Muscle of leg (tissue), 3 donors: ENCODE measurements at regions not wholly inside any gene's neighbourhood (a gene's known extent, or its start where the extent isn't known, plus 50 kb on each side); places are given as distances from the start of the nearest gene placed in this dataset.

Source experiments
- DNase-seq: peaks from one replicate; pipeline ENCODE4 v3.0.0; 2013
- H3K27ac ChIP-seq: one replicate; pipeline ENCODE4 v1.5.1; 2013; ENCODE audit warnings: mild to moderate bottlenecking, low read length, control low read depth
- H3K27me3 ChIP-seq: one replicate; pipeline ENCODE4 v1.6.1; 2013; ENCODE audit warnings: low read length; ENCODE audit not compliant: control insufficient read depth, insufficient read depth
- H3K36me3 ChIP-seq: one replicate; pipeline ENCODE4 v1.6.1; 2013; ENCODE audit warnings: low read length; ENCODE audit not compliant: control insufficient read depth, insufficient read depth
- H3K4me1 ChIP-seq: one replicate; pipeline ENCODE4 v1.6.1; 2013; ENCODE audit warnings: low read length; ENCODE audit not compliant: control insufficient read depth, insufficient read depth
- H3K4me3 ChIP-seq: one replicate; pipeline ENCODE4 v1.5.1; 2013; ENCODE audit warnings: low read length, control low read depth
- H3K9me3 ChIP-seq: replicated peaks from 2 replicates; pipeline ENCODE4 v1.6.1; 2013; ENCODE audit warnings: low read depth, low read length; ENCODE audit not compliant: control insufficient read depth
- WGBS: methylation state at CpG from one replicate; pipeline ENCODE4 v1.1.5; 2013; ENCODE audit warnings: missing lambda C conversion rate; ENCODE audit not compliant: insufficient coverage; 5-methylcytosine and 5-hydroxymethylcytosine counted together

DNA sequence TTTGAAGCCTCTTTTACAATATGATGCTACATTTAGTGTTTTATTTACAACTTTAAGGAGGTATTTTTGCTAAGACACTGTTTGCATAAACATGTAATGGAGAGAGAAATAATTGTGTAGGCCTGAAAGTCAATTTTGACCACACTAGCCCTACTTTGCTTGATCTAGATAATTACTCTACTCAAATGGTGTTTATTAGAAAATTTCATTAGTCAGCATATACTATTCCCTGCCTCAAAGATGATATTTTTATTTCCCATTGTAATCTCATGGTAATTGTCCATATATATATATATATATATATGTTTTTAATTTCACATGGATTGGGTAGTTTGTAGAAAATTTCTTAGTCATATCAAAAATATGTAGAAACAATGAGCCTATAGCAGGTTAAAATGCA, 632.2 kb downstream of the SATB2 start:
- Histone ChIP-seq H3K36me3 (no peaks in the 10 kb centered on the region), H3K9me3 (no peaks in the 10 kb centered on the region), H3K27me3 (no peaks in the 10 kb centered on the region), H3K4me3 (no peak overlapping the region), H3K4me1 (no peaks in the 10 kb centered on the region), H3K27ac (no peak overlapping the region)
- DNase-seq: no peak

GRCh38 chr2:198817536-198817935, 640.2 kb downstream of the SATB2 start:
- Histone ChIP-seq H3K4me1 (no peaks in the 10 kb centered on the region), H3K36me3 (no peaks in the 10 kb centered on the region), H3K9me3 (no peaks in the 10 kb centered on the region), H3K27me3 (no peaks in the 10 kb centered on the region), H3K27ac (no peak overlapping the region), H3K4me3 (no peak overlapping the region)
- DNase-seq: no peak
- WGBS: no CpG with 5 or more reads among the region's 1 CpG

DNA sequence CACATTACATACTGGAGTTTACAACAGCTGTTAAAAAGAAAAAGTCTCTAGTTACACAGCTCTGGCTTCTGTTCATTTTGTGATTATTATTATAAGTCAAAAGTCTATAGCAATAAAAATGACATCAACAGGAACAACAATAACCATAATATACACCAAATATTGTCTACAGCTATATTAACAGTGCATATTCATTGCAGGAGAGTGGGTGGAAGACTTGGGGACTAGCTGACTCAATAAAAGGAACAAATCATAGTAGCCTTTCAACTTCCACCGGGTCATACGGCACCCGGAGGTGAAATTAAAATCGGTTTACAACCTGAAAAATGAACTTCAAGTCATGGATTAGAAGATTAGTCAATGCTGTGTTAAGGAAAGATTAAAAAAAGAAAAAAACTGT, 642.1 kb downstream of the SATB2 start:
- no peak for DNase-seq
- Histone ChIP-seq H3K36me3 (no peaks in the 10 kb centered on the region), H3K9me3 (no peaks in the 10 kb centered on the region), H3K4me3 (no peak overlapping the region), H3K27ac (no peak overlapping the region), H3K4me1 (no peaks in the 10 kb centered on the region), H3K27me3 (no peaks in the 10 kb centered on the region)
- WGBS: no CpG with 5 or more reads among the region's 4 CpGs

- no peak for DNase-seq
- 75% methylated on average over 1 of the region's 3 CpGs for WGBS
- Histone ChIP-seq H3K36me3 (no peaks in the 10 kb centered on the region), H3K27ac (no peak overlapping the region), H3K27me3 (no peaks in the 10 kb centered on the region), H3K9me3 (no peaks in the 10 kb centered on the region), H3K4me3 (no peak overlapping the region), H3K4me1 (no peaks in the 10 kb centered on the region)
Observed at GRCh38 chr2:198811198-198811597, 646.5 kb downstream of the SATB2 start.

DNA sequence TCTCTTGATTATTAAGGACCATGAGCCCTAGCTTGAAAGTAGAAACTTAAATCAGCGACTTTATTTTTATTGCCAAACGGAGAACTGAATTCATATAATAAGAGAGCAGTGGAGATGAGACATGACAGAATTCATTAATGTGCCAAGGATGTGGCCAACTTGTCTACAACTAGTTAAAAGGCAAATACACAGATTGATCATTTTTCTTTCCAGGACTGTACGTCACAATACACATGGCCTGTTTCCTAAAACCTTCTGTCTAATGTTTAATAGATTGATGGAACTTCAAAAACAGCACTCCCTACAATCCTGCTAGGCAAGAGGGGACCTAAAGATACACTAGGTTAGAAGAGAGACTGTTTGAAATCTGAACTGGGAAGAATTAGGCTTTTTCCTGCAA, 647.8 kb downstream of the SATB2 start:
- no peak for DNase-seq
- Histone ChIP-seq H3K4me1 (no peaks in the 10 kb centered on the region), H3K36me3 (no peaks in the 10 kb centered on the region), H3K27ac (no peak overlapping the region), H3K27me3 (no peaks in the 10 kb centered on the region), H3K9me3 (no peaks in the 10 kb centered on the region), H3K4me3 (no peak overlapping the region)
- WGBS: no CpG with 5 or more reads among the region's 3 CpGs

GRCh38 chr2:198807131-198807530, 650.6 kb downstream of the SATB2 start:
- no peaks in the 10 kb centered on the region for H3K27me3 ChIP-seq
- H3K9me3 ChIP-seq: no peaks in the 10 kb centered on the region
- 90% methylated on average over 2 of the region's 2 CpGs for WGBS
- H3K4me1 ChIP-seq: no peaks in the 10 kb centered on the region
- no peak overlapping the region for H3K27ac ChIP-seq
- H3K4me3 ChIP-seq: no peak overlapping the region
- no peaks in the 10 kb centered on the region for H3K36me3 ChIP-seq
- no peak for DNase-seq

DNA sequence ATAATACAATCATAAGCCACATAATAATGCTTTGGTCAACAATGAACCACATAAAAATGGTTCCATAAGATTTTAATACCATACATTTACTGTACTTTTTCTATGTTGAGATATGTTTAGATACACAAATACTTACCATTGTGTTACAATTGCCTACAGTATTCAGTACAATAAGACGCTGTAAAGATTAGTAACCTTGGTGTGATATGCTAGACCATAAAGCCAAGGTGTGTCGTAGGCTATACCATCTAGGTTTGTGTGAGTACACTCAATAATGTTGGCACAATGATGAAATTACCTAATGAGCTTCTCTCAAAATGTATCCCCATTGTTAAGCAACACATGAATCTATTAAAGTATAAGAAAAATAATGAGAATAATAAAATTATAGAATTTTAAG, 662.3 kb downstream of the SATB2 start:
- Histone ChIP-seq H3K4me1 (no peaks in the 10 kb centered on the region), H3K36me3 (no peaks in the 10 kb centered on the region), H3K27ac (no peak overlapping the region), H3K4me3 (no peak overlapping the region), H3K27me3 (no peaks in the 10 kb centered on the region), H3K9me3 (no peaks in the 10 kb centered on the region)
- WGBS: no CpG with 5 or more reads among the region's 2 CpGs
- DNase-seq: no peak

GRCh38 chr2:198791623-198792022, 666.1 kb downstream of the SATB2 start:
- Histone ChIP-seq H3K36me3 (no peaks in the 10 kb centered on the region), H3K27me3 (no peaks in the 10 kb centered on the region), H3K4me3 (no peak overlapping the region), H3K27ac (no peak overlapping the region), H3K9me3 (no peaks in the 10 kb centered on the region), H3K4me1 (no peaks in the 10 kb centered on the region)
- no peak for DNase-seq
- no CpG with 5 or more reads among the region's 1 CpG for WGBS

DNA sequence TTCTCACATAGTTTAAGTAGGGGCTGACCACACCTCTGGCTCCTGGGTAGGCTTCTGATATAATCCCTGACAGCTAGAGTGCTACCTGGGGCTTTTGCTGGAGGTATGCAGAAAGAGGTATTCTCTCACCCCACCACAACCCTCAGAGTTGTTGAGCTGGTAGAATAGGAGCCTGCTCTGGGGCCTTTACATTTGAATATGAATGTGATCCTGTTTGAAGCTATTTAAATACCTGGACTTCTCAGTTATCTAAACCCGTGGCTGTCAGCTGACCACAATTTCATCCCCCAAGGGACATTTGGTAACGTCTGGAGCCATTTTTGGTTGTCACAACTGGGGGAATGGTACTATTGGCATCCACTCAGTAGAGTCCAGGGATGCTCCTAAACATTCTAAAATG, 669.1 kb downstream of the SATB2 start:
- Histone ChIP-seq H3K9me3 (no peaks in the 10 kb centered on the region), H3K27ac (no peak overlapping the region), H3K27me3 (no peaks in the 10 kb centered on the region), H3K4me1 (no peaks in the 10 kb centered on the region), H3K36me3 (no peaks in the 10 kb centered on the region), H3K4me3 (no peak overlapping the region)
- no peak for DNase-seq
- no CpG with 5 or more reads among the region's 2 CpGs for WGBS

DNA sequence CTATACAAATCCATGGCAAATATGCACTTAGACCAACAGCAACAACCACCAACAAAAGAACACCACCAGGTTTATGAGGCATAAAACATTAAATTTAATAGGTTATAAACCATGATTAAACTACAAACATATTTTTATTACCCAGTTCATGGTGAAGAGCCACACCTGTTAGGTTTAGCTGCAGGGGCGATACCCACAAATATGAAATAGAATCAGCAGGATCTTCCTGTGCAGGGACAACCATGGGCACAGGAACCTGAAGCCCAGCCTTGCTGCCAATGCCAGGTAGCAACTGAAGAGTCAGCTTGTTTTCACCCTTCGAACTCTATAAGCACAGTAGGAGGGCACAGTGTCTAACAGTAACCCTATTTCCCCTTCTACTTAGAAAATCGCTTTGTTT, 675.0 kb downstream of the SATB2 start:
- no peaks in the 10 kb centered on the region for H3K4me1 ChIP-seq
- H3K4me3 ChIP-seq: no peak overlapping the region
- 83% methylated on average over 1 of the region's 3 CpGs for WGBS
- no peaks in the 10 kb centered on the region for H3K9me3 ChIP-seq
- H3K27ac ChIP-seq: no peak overlapping the region
- H3K27me3 ChIP-seq: peaks cover 2% of the 10 kb centered on the region
- no peaks in the 10 kb centered on the region for H3K36me3 ChIP-seq
- no peak for DNase-seq

GRCh38 chr2:198776616-198777406, 680.9 kb downstream of the SATB2 start:
- no peaks in the 10 kb centered on the region for H3K4me1 ChIP-seq
- WGBS: no CpG with 5 or more reads among the region's 6 CpGs
- no peaks in the 10 kb centered on the region for H3K36me3 ChIP-seq
- peaks cover 2% of the 10 kb centered on the region for H3K27me3 ChIP-seq
- no peak for DNase-seq
- no peaks in the 10 kb centered on the region for H3K9me3 ChIP-seq
- H3K27ac ChIP-seq: no peak overlapping the region
- H3K4me3 ChIP-seq: no peak overlapping the region
